ENCODE measurements at regions not wholly inside any gene's neighbourhood (a gene's known extent, or its start where the extent isn't known, plus 50 kb on each side); places are given as distances from the start of the nearest gene placed in this dataset.

DNA sequence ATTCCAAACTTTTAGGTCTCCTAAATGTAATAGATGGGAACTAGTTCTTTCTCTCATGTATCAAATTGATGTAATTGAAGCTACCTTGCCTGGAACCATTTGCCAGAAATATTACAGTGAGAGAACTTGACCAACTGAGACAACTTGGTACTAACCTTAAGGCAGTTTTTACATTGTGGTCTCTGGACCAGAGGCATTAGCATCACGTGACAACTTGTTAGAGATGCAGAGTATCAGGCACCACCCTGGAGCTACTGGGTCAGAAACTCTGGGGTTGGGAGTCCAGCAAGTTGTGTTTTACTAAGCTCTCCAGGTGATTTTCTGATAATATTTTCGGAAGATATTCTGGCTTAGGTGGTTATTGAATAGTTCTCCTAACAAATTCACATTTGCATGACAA lies 982.1 kb upstream of the SLC35B3 start:
- POLR2A ChIA-PET = no interaction called here
- intact Hi-C loops (cut with micrococcal nuclease; ENCODE audit: unreplicated experiment) = no loop called here

More for the DNA sequence above, 982.1 kb upstream of the SLC35B3 start:
- TF ChIP-seq RAD51 (IDR thresholded peaks at IDR 0.05; ENCODE audit: borderline replicate concordance) (peak; percentile 68; the same call in 1 of the 2 replicates), USF2 (IDR thresholded peaks at IDR 0.05; ENCODE audit: low read depth, low read length) (peak; percentile 43; the same call in 1 of the 2 replicates), USF2 (CRISPR knock-in tag; IDR thresholded peaks at IDR 0.05; ENCODE audit: borderline replicate concordance) (no peak)
- TF ChIP-seq, protein P1, sequence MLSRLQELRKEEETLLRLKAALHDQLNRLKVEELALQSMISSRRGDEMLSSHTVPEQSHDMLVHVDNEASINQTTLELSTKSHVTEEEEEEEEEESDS (CRISPR knock-in tag; IDR thresholded peaks at IDR 0.05; ENCODE audit: borderline replicate concordance) = no peak
- no peak overlapping the region for H3K4me3 ChIP-seq (replicated peaks in 1 of 3; ENCODE audit: insufficient read depth in 1 of 3, low read depth in 2 of 3, low read length in 3 of 3)
- H3K79me2 ChIP-seq (ENCODE audit: insufficient read depth, low read length) = no peaks in the 10 kb centered on the region
- DNase-seq (ENCODE audit: low spot score) = no peak
- H3K4me2 ChIP-seq (ENCODE audit: low read depth, low read length) = no peak overlapping the region
- no peaks in the 10 kb centered on the region for H3K4me1 ChIP-seq (ENCODE audit: insufficient read depth, low read length)
- H3K27me3 ChIP-seq (ENCODE audit: control insufficient read depth in 1 of 2, insufficient read depth in 2 of 2, low read length in 2 of 2) = no peaks in the 10 kb centered on the region
- no peak overlapping the region for H3K9ac ChIP-seq (ENCODE audit: insufficient read depth, low read depth, low read length)
- no peaks in the 10 kb centered on the region for H4K20me1 ChIP-seq (ENCODE audit: insufficient read depth, low read length)
- peaks cover 40% of the 10 kb centered on the region for H3K9me3 ChIP-seq (ENCODE audit: low read length)
- WGBS (ENCODE audit: low lambda C conversion rate) = 0% methylated on average over 2 of the region's 2 CpGs
- no TSS peak for BruUV-seq (replicated peaks)
- H3K36me3 ChIP-seq (replicated peaks in 1 of 2; ENCODE audit: control insufficient read depth in 1 of 2, insufficient read depth in 2 of 2, low read length in 2 of 2) = no peaks in the 10 kb centered on the region
- H2AFZ ChIP-seq (ENCODE audit: low read length) = no peak overlapping the region
- no peak for FAIRE-seq
- no peak overlapping the region for H3K27ac ChIP-seq (ENCODE audit: extremely low read length, insufficient read depth, low read length)
- in situ Hi-C loops (cut with HindIII; ENCODE audit: extremely low pct_ligation_motif_present, low pct_unique_long_range_greater_than_20kb) = loop anchor here (25.0 kb wide), 2 partner anchors 430 to 905 kb away; no protein-coding TSS in a partner anchor
- CTCF ChIA-PET (ENCODE audit: low intra/inter-chr PET ratio, low total read pairs) = no interaction called here
- ATAC-seq = no peak

Measured in HepG2 (cell line).